Middle frontal gyrus (tissue), 1 donor: ENCODE measurements at regions not wholly inside any gene's neighbourhood (a gene's known extent, or its start where the extent isn't known, plus 50 kb on each side); places are given as distances from the start of the nearest gene placed in this dataset.

Experiments used
- DNase-seq: peaks from one replicate; pipeline ENCODE4 v3.0.0-alpha.2; 2015; ENCODE audit warnings: low spot score; ENCODE audit errors: extremely low spot score

DNA sequence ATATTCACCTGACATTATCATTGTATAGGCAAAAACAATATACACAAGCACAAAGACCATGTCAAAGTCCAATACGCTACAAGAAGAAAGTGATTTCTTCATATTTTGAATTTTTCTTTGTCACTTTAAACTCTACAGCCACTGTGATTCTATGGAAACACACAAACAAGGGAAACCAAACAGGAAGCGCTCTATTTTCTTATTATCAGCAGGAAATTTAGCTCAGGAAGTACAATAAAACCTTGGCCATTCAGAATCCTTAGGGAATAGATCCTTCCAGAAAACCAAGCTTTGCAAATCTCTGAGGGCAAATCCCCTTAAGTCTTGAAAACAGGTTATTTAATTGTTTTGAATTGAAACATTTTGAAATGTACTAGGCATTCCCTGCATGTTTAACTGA lies 336.2 kb downstream of the EPHA4 start:
- DNase-seq, result no peak

- no peak for DNase-seq
These were observed 331.0 kb downstream of the EPHA4 start for GRCh38 chr2:221241072-221241471.

DNA sequence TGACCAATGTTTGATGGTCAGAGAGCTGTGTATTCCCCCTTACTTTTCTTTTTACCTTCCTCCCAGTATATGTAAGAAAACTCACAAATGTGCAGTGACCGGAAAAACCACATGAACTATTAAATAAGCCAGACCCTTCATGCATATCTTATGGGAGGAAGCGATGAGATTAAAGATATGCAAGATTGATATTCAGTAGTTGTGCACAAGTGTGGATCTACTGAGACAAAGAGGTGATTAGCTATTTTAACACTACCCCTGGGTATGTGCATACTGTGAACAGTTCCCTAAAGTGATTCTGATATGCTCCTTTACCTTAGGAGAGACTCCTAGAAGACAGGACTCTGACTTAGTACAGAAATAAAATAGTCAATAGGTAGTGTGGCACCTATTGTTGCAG lies 328.3 kb downstream of the EPHA4 start:
- DNase-seq, result no peak

- no peak for DNase-seq
These were observed 327.1 kb downstream of the EPHA4 start for GRCh38 chr2:221245045-221245444.

- DNase-seq, result no peak
These were observed 326.3 kb downstream of the EPHA4 start for GRCh38 chr2:221245772-221246171.

DNA sequence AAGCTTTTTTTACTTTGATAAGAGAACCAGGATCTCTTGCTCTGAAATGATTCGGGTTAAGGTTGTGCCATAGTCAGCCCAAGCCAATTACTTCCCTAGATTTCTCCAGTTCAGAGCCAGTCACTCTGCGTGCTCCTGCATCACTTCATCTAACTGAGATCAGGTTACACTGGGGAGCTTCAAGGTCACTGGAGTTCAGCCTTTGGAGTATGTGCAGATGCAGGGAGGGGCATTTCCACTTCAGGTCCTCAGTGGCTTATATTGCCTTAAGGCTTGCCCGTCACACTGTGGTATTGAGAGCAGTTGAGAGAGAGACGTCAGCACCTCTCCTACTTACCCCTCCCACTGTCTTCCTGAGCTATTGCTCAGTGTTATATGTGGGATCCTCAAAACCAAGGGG lies 317.8 kb downstream of the EPHA4 start:
- no peak for DNase-seq

DNA sequence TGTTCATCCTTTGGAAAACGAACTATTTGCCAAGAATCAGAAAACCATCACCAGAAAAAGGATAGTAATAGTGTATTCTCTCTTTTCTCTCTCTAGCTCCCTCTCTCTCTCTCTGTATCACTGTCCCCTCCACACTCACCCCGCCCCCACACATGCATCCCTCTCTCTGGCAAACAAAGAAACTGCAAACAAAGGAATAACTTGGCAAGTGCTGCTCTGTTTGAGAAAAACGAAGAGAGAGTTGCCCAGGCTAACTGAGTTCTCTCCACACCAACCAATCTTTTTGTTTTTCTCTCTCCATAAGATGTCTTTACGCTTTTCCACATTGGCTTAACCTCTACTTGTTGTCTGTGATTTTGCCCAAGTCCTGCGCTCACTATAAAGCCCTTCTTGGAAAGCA lies 316.2 kb downstream of the EPHA4 start:
- no peak for DNase-seq

- DNase-seq, result no peak
These were observed 313.6 kb downstream of the EPHA4 start for GRCh38 chr2:221258464-221258863.

DNA sequence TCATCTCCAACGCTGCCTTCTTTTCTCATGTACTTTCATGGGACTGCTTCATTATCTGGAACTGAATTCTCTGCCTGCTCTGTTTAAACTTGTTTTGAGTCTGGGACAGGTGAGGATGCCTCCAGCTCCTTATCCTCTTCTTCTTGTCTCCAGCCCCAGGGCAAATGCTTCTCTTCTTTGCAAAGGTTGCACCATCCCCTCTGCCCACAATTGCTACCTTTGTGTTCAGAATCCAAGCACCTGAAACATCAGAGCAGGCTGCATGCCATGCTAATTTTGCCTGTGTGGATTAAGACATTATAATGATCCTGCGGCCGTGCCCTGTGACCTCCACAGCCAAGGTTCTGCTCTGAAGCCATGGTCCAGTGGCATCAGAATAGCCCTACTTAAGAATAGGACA lies 309.5 kb downstream of the EPHA4 start:
- no peak for DNase-seq

DNA sequence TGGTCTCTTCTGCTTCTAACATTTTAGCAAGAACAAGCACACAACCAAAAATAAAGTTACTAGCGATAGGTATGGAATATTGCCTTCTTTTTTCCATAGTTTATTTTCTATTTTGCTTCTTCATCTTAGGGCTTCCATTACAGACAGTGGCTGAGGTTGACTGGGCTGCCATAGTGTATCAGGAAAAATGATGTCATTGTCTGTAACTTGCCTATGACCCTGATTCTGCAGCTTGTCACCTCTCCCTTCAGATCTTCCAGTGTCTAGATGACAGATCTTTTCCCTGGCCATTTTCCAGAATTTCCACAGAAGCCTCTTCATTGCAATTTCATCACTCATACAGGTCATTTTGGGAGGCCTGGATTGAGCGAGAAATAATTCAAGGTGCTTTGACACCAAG lies 308.5 kb downstream of the EPHA4 start:
- DNase-seq, result no peak

DNA sequence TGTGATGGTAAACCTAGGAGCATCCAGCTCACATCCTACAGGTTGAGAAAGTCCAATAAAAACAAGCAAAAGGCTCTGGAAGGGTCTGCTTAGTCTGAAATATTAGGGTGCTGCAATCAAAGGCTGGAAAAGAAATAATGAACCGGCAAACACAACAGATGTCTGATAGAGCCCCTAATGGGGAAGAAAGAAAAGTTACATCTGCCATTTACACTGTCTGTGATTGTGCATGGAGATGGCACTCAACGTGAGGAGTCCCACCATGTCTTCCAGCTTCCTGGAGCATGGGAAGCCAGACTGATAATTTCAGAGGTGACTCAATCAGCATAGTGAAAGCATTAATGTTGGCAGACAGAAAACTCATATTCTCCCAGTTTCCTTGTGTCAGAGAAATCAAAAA lies 307.8 kb downstream of the EPHA4 start:
- no peak for DNase-seq

GRCh38 chr2:221267773-221268425 lies 304.2 kb downstream of the EPHA4 start:
- DNase-seq, result no peak

DNA sequence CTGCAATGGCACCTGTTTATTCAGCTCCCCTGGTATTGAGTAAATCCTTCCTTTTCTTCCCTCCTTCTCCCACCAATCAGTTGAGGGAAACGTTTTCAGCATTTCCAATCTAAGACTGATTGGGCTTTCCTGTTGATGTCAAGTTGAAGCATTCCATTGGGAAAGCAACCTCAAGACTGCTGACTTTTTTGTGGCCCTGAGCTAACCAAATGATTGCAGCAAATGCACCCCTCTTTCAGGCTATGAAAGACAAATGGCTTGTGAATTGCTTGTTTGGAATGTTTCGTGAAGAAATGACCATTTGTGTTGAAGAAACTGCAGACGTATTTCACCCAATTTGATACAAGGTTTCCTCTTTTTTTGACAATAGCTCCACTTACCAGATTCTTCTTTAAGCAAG lies 303.5 kb downstream of the EPHA4 start:
- no peak for DNase-seq

- DNase-seq, result no peak
These were observed 301.3 kb downstream of the EPHA4 start for GRCh38 chr2:221270806-221271205.

GRCh38 chr2:221272729-221273128 lies 299.4 kb downstream of the EPHA4 start:
- no peak for DNase-seq

- no peak for DNase-seq
These were observed 296.1 kb downstream of the EPHA4 start for GRCh38 chr2:221276033-221276432.

DNA sequence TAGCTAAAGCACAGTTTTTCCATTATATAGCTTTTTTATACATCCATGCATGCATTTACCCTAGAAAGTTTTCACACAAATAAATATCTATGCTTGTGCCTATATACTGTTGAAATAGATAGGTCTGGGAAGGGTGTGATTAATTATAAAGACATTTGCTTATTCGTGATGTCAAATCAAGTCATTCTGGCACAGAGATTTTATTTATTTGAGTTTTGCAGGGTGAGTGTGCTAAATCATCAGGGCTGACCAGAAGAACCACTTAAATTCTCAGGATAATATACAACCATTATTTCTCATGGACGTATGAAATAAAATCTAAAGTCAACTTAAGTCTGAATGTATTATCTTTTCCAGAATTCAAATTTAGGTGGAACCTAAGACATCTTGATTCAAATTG lies 295.5 kb downstream of the EPHA4 start:
- DNase-seq, result no peak

DNA sequence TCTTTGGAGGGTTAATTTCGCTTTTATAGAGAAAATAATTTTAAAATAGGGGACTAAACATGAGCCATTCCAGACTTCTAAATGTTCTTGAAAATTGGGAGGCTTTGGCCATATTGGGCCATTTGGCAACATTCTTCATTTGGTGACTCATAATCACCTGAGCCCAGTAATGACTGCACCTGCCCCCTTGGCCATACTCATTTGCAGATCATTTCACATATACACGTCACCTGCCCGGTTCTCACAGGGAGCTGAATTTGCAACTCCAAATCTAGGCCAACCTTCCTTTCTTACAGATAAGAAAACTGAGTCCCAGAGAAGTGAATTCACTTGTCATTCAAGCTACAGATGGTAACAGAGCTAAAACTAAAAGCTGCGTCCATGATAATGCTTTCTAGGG lies 289.7 kb downstream of the EPHA4 start:
- DNase-seq, result no peak

GRCh38 chr2:221283896-221284545 lies 288.1 kb downstream of the EPHA4 start:
- DNase-seq, result no peak

DNA sequence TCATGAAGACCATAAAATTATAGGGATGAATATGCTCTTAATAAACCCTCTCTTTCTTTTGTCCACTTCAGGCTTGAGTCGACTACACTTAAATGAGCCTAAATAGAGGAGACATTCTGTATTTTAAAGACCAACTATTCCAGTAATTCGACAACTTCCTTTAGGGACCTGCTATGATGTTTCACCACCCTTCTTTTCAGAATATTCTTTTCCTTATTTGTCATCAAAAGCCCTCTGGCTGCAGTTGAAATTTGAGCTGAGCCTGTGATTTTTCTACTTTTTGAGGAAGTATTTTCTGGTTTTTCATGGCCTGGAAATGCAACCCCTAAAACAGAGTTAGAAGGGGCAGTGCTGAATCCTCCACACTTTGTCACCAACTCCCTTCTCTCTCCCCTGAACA lies 287.0 kb downstream of the EPHA4 start:
- no peak for DNase-seq

DNA sequence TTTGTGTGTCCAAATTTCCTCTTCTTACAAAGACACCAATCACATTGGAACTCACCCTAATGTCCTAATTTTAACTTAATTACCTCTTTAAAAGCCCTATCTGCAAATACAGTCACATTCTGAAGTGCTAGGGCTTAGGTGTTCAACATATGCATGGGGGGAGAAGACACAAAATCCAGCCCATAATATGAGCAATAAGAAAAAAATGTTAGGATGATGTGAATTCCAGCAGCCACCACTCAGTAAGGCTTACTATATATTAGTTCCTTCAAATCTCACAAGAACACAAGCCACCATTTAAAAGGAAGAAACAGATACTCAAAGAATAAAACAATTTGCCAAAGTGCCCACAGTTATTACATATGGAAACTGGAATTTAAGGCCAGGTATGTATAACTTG lies 285.7 kb downstream of the EPHA4 start:
- no peak for DNase-seq

DNA sequence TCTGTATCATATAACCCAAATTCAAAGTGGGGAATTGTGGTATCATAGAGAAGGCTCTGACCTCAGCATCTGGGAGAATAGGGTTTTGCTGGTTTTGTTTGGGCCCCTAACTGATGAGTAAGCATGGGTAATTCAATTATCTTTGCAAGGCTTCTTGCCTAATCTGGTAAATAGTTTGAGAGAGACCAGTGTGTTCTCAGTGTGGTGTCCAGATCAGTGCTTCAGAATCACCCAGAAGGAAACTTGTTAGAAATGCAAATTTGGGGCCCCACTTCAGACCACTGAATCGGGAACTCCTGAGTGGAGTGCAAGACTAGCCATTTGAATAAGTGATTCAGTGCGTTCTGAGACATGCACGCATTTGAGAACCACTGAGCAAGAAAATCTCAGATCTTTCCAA lies 282.7 kb downstream of the EPHA4 start:
- no peak for DNase-seq

GRCh38 chr2:221289846-221290245 lies 282.3 kb downstream of the EPHA4 start:
- no peak for DNase-seq
